Neural progenitor cell (in vitro differentiated cells): ENCODE measurements at regions not wholly inside any gene's neighbourhood (a gene's known extent, or its start where the extent isn't known, plus 50 kb on each side); places are given as distances from the start of the nearest gene placed in this dataset.

Experiments used
- DNase-seq: peaks from one replicate; pipeline ENCODE4 v3.0.0-alpha.2; 2016; ENCODE audit warnings: low spot score
- H2AFZ ChIP-seq: fragments of 200-600 bp; sonication (generic); replicated peaks from 2 replicates; pipeline ENCODE4 v1.6.1; 2016; ENCODE audit warnings: antibody characterized with exemption
- H3F3A ChIP-seq: fragments of 200-600 bp; sonication (generic); 2 replicates; pipeline ENCODE4 v1.6.1; 2016; ENCODE audit warnings: antibody characterized with exemption, low read depth
- H3K27ac ChIP-seq: fragments of 200-600 bp; sonication (generic); 2 replicates; pipeline ENCODE4 v1.5.1; 2016; ENCODE audit warnings: mild to moderate bottlenecking
- H3K27me3 ChIP-seq: fragments of 200-600 bp; sonication (generic); 2 replicates; pipeline ENCODE4 v1.6.1; 2016; ENCODE audit warnings: mild to moderate bottlenecking, moderate library complexity
- H3K36me3 ChIP-seq: fragments of 200-600 bp; sonication (generic); 2 replicates; pipeline ENCODE4 v1.5.1; 2016
- H3K4me1 ChIP-seq: fragments of 200-600 bp; sonication (generic); 2 replicates; pipeline ENCODE4 v1.6.1; 2016; ENCODE audit warnings: mixed run types
- H3K4me2 ChIP-seq: fragments of 200-600 bp; sonication (generic); 2 replicates; pipeline ENCODE4 v1.6.1; 2016
- H3K4me3 ChIP-seq: fragments of 200-600 bp; sonication (generic); 2 replicates; pipeline ENCODE4 v1.5.1; 2016
- H3K79me2 ChIP-seq: fragments of 200-600 bp; sonication (generic); 2 replicates; pipeline ENCODE4 v1.6.1; 2016; ENCODE audit warnings: low read depth
- H3K9ac ChIP-seq: fragments of 200-600 bp; sonication (generic); 2 replicates; pipeline ENCODE4 v1.6.1; 2016
- H3K9me3 ChIP-seq: fragments of 200-600 bp; sonication (generic); 2 replicates; pipeline ENCODE4 v1.5.1; 2016; ENCODE audit warnings: low read depth
- H4K20me1 ChIP-seq: fragments of 200-600 bp; sonication (generic); 2 replicates; pipeline ENCODE4 v1.6.1; 2016; ENCODE audit warnings: low read depth
- H3K27ac Mint-ChIP-seq: 3 replicates; pipeline ENCODE4 v1.8.0; 2021; ENCODE audit warnings: mixed read lengths
- H3K27me3 Mint-ChIP-seq: 2 replicates; pipeline ENCODE4 v1.8.0; 2022; ENCODE audit warnings: low read depth, mild to moderate bottlenecking, inconsistent platforms, moderate library complexity, mixed read lengths; ENCODE audit not compliant: insufficient read depth
- H3K36me3 Mint-ChIP-seq: 3 replicates; pipeline ENCODE4 v1.8.0; 2021; ENCODE audit warnings: mixed read lengths
- H3K4me1 Mint-ChIP-seq: 3 replicates; pipeline ENCODE4 v1.8.0; 2021; ENCODE audit warnings: mixed read lengths
- H3K4me3 Mint-ChIP-seq: 3 replicates; pipeline ENCODE4 v1.8.0; 2021; ENCODE audit warnings: mild to moderate bottlenecking, moderate library complexity, mixed read lengths
- H3K9me3 Mint-ChIP-seq: 3 replicates; pipeline ENCODE4 v1.8.0; 2020; ENCODE audit warnings: mixed read lengths
- CTCF ChIP-seq: fragments of 200-600 bp; sonication (generic); IDR thresholded peaks from 2 replicates; pipeline ENCODE4 v1.5.1; 2017; ENCODE audit warnings: antibody characterized with exemption, mild to moderate bottlenecking
- EZH2 ChIP-seq: fragments of 200-600 bp; sonication (generic); IDR thresholded peaks from 2 replicates; pipeline ENCODE4 v1.6.1; 2017; ENCODE audit warnings: antibody characterized with exemption, mild to moderate bottlenecking, moderate library complexity
- EZH2phosphoT487 ChIP-seq: fragments of 200-600 bp; sonication (generic); IDR thresholded peaks from 2 replicates; pipeline ENCODE4 v1.6.1; 2017; ENCODE audit warnings: antibody characterized with exemption

GRCh38 chr10:130954326-130954905 is 357.1 kb downstream of the TCERG1L start:
- Histone ChIP-seq H3K4me1 (no peaks in the 10 kb centered on the region), H4K20me1 (no peaks in the 10 kb centered on the region), H3K9me3 (no peaks in the 10 kb centered on the region), H3F3A (no peaks in the 10 kb centered on the region), H3K9ac (no peak overlapping the region), H3K36me3 (no peaks in the 10 kb centered on the region), H3K79me2 (no peaks in the 10 kb centered on the region), H3K4me3 (no peak overlapping the region), H3K4me2 (no peak overlapping the region), H3K27me3 (no peaks in the 10 kb centered on the region), H3K27ac (no peak overlapping the region), H2AFZ (no peak overlapping the region)
- peaks cover 4% of the 10 kb centered on the region for H3K27me3 Mint-ChIP-seq
- H3K27ac Mint-ChIP-seq: no peak overlapping the region
- H3K36me3 Mint-ChIP-seq: no peaks in the 10 kb centered on the region
- no peaks in the 10 kb centered on the region for H3K4me1 Mint-ChIP-seq
- no peak overlapping the region for H3K4me3 Mint-ChIP-seq
- no peaks in the 10 kb centered on the region for H3K9me3 Mint-ChIP-seq
- TF ChIP-seq EZH2phosphoT487 (no peak), CTCF (no peak), EZH2 (no peak)
- DNase-seq: no peak

- no peaks in the 10 kb centered on the region for H3K9me3 Mint-ChIP-seq
- Histone ChIP-seq H3K27ac (no peak overlapping the region), H3K4me1 (no peaks in the 10 kb centered on the region), H3K36me3 (no peaks in the 10 kb centered on the region), H3K9ac (no peak overlapping the region), H2AFZ (no peak overlapping the region), H3K9me3 (no peaks in the 10 kb centered on the region), H3F3A (no peaks in the 10 kb centered on the region), H3K79me2 (no peaks in the 10 kb centered on the region), H3K27me3 (no peaks in the 10 kb centered on the region), H4K20me1 (no peaks in the 10 kb centered on the region), H3K4me2 (no peak overlapping the region), H3K4me3 (no peak overlapping the region)
- TF ChIP-seq EZH2phosphoT487: no peak
- TF ChIP-seq EZH2: no peak
- no peak for TF ChIP-seq CTCF
- H3K27ac Mint-ChIP-seq: no peak overlapping the region
- no peak overlapping the region for H3K4me3 Mint-ChIP-seq
- H3K4me1 Mint-ChIP-seq: no peaks in the 10 kb centered on the region
- H3K27me3 Mint-ChIP-seq: peaks cover 9% of the 10 kb centered on the region
- H3K36me3 Mint-ChIP-seq: no peaks in the 10 kb centered on the region
- peak; percentile 22 for DNase-seq
These were observed 355.3 kb downstream of the TCERG1L start for GRCh38 chr10:130956251-130956650.

- no peaks in the 10 kb centered on the region for H3K4me1 ChIP-seq
- H3F3A ChIP-seq: no peaks in the 10 kb centered on the region
- no peak for DNase-seq
- Mint-ChIP-seq H3K9me3 (no peaks in the 10 kb centered on the region), H3K27ac (no peak overlapping the region), H3K4me1 (no peaks in the 10 kb centered on the region), H3K27me3 (peaks cover 9% of the 10 kb centered on the region), H3K4me3 (no peak overlapping the region), H3K36me3 (no peaks in the 10 kb centered on the region)
- no peaks in the 10 kb centered on the region for H4K20me1 ChIP-seq
- no peak overlapping the region for H2AFZ ChIP-seq
- no peak overlapping the region for H3K27ac ChIP-seq
- H3K79me2 ChIP-seq: no peaks in the 10 kb centered on the region
- no peaks in the 10 kb centered on the region for H3K27me3 ChIP-seq
- H3K4me3 ChIP-seq: no peak overlapping the region
- H3K4me2 ChIP-seq: no peak overlapping the region
- no peak for TF ChIP-seq EZH2
- no peak for TF ChIP-seq EZH2phosphoT487
- TF ChIP-seq CTCF: no peak
- H3K9ac ChIP-seq: no peak overlapping the region
- H3K36me3 ChIP-seq: no peaks in the 10 kb centered on the region
- no peaks in the 10 kb centered on the region for H3K9me3 ChIP-seq
These were observed 354.1 kb downstream of the TCERG1L start for GRCh38 chr10:130957423-130957822.
